Activated CD4-positive, alpha-beta T cell treated with anti-CD3 and anti-CD28 coated beads, Interleukin-2, amount 50 U/mL, for 1 hour (primary cell): ENCODE measurements at regions not wholly inside any gene's neighbourhood (a gene's known extent, or its start where the extent isn't known, plus 50 kb on each side); places are given as distances from the start of the nearest gene placed in this dataset.

ENCODE experiments used
- DNase-seq: peaks from one replicate; pipeline ENCODE4 v3.0.0-alpha.2; 2020

DNA sequence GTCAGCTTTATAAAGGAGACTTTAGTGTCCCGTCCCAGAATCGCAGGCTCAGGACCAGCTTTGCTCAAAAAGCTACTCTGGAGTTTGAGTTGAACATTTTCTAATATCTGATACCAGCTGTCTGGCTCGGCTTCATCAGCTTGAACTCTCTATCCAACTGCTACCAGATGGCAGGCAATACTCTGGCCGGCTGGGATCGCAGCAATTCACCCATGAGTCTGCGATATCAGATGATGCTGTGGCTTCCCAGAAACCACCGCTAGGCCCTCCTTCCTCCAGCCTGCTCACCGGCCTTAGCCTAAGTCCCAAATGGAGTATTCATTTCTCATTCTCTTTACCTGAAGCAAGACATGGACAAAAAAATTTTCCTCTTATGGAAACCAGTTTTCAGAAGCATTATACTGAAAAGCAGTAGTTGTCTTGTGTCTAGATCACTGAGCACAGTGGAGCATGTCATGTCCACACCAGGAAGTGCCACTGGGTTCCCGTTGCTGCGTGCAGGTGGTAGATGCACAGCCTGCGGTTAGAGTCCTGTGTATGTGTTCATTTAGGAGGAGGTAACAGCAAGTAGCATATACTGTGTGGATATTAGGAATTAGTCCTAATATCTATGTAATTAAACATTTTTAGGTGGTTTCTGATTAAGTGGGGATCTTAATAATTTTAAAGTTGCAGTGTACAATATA lies 162.0 kb upstream of the SOX11 start:
- DNase-seq = no peak

DNA sequence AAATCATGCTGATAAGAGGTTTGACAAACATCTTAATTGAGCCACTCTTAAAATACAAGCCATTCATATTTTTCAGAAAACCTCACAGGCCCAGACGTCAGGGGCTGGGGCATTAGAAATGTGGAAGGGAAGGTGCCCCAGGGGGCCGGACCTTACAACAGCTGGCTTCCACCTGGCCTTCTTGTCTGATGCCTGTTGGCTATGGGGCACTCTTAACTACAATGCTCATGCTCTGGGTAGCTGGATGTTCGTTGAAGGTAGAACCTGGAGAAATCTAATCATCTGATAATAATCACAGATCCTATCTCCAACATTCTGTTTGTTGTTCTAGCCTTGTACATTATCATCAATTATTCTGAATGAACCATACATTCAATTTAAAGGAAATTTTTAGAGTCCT lies 156.9 kb upstream of the SOX11 start:
- no peak for DNase-seq

DNA sequence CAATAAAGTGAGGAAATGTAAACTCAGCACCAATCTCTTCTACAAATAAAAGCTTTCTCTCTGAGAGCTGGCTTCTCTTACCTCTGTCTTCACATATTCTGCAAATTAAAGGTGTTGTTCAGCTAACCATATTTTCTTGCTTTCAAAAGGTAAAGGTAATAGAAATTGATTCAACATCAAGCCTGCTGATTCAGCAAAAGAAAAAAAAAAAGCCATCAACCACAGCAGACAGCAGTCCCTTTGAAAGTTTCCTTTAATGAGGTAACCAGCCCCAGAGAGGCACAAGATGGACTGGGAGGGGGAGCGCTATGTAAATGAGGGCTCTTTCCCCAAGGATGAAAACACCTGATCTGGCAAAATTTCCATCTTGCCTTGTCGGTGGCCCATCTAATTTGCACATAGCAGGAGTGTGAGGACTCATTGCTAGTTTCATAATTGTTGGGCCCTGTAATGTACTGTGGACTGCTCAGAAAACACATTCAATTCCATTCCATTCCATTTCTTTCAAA lies 154.9 kb upstream of the SOX11 start:
- no peak for DNase-seq

DNA sequence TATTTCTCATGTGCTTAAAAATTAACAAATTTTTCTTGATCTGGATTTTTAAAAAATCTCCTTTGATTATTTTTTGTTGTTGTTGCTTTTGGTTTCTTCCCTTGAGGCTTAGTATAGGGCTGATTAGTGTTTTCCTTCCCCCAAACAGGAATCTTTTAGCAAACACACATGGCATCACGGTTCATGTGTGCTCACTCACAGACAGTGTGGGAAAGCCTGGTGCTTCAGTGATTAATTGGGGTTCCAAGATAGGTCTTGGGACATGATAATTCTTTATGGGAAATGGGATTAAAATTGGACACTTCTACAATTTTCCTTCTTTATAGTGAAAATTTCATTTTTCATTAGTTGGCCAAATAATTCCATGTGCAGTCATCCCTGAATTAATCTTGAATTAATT lies 153.9 kb upstream of the SOX11 start:
- DNase-seq = no peak

DNA sequence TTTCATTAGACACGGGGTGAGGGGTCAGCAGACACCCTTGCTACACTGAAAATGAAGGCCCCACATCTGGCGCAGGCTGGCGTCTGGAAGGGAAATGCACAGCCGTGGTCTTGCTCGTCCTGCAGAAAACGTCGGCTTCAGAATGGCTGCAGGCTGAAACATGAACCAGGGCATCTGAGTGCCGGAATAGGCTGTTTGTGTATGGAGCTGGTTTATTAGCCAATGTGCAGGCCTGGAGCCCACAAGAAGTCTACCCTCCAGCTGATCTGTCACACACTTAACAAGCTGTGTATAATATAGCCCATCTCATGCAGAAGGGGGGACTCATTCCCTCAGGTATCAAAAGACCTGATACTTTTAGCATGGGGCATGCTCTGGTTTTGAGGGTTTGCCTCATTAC lies 153.4 kb upstream of the SOX11 start:
- no peak for DNase-seq

DNA sequence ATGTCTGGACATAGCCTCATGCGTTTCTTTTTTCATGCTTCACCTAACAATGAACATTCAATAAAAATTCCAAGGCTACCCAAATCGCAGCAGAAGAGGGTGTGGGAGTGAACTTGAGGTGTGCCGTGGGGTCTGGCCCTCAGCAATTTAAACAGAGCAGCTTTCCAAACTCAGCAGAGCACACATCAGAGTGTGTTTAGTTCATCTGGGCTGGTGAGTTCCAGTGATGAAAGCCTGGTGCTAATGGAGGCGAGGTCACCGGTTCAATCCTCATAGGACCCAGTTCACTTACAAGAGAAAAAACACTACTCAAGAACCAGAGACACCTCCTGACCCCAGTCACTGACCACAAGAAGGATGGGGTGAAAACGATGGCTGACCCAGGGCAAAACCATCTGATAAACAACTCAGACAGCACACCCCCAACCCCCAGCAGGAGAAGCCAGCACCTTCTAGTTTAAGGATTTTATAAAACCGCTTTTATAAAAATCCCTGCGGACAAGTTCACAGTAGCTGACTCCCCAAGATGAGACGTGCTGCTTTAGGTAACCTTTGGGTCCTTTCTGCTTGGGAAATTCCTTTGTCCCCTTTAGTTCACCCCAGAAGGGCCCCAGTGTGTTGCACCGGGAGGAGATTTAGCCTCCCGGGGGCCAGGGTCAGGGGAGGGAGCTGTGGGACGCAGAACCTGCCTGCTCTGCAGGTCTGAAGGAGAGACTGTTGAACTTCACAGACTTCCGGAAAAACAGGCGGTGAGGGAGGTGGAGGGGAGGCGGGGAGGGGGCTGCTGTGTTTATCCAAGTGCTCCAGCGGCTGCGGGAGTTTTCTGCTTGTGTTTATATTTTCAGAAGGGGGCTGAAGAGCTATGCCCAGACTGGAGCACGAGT lies 152.7 kb upstream of the SOX11 start:
- DNase-seq = no peak

DNA sequence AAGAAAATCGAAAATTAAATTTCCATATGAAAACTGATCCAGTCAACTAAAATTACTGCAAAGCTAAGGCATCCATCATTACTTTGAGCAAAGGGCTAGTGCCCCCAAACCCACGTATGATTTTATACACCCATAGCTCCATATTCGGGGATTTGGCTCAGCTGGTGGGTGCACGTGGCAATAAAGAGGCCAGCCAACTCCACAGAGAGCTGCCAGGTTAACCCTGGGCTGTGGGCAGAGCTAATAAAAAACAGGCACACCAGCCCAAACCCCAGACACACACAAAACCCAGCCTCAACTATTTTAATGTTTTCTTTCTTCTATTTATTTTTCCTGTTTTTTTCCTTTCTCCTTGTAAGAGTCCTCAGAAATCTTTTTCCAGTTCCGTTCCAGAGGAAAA lies 151.3 kb upstream of the SOX11 start:
- DNase-seq = no peak

DNA sequence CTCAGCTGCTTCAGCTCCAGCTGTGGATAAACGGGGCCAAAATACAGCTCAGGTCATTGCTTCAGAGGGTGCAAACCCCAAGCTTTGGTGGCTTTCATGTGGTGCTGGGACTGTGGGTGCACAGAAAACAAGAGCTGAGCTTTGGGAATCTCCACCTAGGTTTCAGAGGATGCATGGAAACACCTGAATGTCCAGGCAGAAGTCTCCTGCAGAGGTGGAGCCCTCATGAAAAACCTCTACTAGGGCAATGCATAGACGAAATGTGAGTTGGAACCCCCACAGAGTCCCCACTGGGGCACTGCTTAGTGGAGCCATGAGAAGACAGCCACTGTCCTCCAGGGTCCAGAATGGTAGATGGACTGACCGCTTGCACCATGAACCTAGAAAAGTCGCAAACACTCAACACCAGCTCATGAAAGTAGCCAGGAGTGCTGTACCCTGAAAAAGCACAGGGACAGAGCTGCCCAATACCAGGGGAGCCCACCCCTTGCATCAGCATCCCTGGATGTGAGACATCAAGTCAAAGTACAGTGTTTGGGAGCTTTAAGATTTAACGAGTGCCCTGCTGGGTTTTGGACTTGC lies 147.9 kb upstream of the SOX11 start:
- no peak for DNase-seq

DNA sequence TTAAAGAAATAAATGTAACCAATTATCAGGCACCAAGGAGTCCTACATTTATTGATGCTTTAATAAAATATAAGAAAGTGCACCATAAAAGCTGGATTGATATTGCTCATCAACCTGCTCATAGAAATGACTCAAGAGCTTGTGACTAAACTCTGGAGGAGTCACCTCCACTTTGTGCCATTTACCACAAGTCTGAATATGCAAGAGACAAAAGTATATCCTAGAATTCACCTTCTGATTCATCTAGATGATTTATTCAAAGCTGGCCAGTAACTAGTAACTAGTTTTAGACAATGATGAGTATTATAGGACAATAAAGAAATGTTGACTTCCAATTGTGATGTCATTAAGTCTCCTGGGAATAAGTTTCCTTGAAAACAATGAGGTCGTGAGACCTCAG lies 146.0 kb upstream of the SOX11 start:
- no peak for DNase-seq

DNA sequence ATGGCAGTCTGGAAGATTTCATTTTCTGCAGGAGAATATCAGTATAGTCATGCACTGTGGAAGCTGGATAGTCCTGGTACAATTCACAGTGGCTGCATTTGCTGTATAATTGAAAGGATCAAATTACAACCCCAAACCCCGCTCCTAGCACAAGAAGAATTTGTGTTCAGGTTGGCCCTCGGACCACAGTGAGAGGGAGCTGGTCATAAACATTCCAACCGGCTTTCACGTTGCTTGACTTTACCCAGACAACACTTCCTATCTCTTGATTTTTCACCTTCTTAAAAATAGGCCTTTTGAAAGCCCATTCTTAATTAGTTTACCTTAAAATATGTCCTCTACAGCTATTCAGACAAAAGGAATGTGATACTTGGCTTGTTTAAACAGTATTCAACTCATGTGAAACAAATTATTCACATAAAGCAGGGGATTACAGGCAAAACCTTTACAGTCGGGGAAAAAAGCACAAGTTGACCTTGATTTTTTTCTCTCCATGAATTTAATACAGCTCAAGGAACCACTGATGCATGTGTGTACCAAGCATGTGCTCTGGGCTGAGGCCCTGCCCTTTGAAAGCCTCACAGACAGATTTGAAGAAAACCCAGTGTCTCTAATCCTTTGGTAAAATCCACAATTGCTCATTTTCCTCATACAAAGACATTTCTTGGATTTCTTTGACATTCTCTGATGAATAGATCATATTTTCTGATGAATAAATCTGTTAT lies 143.0 kb upstream of the SOX11 start:
- no peak for DNase-seq

DNA sequence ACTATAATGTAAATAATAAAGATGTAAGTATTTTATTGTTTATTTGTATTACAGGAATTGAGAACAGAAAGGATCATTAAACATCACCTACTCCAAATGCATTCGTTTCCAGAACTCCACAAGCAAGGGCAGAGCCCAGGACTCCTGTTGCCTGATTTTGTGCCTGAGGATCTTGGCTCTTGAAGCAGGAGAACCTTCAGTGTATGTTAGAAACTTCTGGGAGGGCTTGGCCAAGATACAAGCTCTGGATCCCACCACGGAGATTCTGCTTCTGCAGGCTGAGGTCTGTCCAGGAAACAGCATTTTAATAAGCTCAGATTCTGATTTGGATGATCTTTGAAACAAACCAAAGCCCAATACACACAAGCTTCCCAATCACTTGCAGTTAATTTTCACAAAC lies 142.4 kb upstream of the SOX11 start:
- DNase-seq = no peak

DNA sequence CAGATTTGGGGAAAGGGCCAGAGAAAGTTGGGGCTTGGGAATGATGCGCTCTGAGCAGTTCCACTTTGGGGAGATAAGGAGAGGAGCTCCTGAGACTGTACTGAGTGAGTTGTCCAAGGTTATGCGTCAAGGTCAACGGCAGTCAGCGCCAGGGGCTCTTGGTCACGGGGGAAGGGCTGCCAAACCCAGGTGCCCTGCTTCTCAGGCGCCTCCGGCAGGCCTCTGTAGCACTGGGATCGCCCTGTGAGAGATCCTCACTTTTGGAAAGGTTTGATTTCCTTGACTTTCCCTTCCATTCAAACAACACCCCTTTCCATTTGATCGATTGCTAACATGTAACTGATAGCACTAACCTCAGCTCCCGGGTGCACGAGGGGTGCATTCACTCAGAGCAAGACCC lies 136.5 kb upstream of the SOX11 start:
- no peak for DNase-seq

DNA sequence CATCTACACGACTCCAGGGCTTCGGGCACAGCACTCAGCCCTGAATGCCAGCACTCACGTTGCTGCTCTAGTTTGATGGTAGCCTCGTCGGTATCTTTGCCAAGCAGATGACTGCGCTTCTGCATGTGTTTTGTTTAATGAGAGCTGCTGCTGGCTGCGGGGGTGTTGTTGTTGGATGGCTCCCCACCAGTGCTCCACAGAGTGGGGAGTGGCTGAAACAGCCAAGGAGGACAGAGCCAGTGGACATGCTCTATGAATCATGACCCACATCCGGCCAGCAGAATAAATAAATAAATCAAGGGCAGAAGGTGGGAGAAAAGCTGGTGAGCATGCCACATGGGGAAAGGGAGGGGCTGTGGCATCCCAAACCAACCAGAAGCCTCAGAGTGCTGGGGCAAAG lies 131.2 kb upstream of the SOX11 start:
- no peak for DNase-seq

DNA sequence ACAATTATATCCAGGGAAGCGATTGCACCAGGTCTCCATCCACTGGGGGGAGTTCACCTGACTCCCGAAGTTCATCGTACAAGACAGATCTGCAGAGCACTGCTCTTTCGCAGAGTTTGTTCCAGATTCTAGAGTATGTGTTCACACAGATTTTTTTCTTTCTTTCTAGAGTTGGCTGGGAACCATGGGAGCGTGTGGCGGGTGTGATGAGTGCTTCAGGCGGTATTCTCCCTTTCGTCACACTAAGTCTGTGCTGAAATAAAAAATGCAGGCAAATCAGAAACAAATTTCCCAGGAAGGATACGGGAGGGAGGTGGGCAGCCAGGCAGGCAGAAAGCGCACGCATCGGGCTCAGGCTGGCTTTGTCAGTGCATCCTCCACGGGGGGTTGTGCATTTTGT lies 129.8 kb upstream of the SOX11 start:
- DNase-seq = no peak

DNA sequence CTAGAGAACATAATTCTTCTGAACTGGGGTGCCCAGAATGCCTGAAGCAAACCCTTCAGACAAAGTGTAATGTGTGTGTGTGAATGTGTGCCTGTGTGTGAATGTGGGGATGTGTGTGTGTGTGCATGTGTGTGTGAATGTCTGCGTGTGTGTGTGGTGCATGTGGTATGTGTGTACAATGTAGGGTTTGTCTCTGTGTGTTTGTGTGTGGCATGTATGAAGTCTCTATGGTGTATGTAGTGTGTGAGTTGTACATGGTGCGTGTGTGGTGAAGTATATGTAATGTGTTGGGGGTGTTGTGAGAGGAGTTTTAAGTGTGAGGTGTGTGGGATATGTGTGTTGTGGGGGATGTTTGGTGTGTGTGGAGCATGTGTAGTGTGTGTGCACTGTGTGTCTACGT lies 129.3 kb upstream of the SOX11 start:
- DNase-seq = no peak

DNA sequence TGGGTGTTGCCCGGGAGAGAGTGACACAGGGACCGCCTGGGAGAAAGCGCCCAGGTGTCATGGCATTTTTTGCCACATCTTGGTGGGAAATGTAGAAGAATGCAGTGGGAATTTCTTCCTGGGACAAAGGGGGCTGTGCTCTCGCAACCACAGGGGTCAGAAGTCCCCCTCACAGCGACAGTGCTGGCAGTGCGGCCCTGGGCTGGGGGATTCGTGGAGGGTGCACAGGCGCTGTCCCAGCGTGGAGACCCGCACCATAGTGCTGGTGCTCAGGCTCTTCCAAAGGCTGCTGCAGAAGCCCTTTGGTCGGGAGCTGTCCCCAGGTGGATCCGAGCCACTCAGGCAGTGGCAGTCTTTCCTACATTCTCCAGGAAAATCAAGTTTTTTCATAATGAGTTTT lies 128.8 kb upstream of the SOX11 start:
- no peak for DNase-seq

DNA sequence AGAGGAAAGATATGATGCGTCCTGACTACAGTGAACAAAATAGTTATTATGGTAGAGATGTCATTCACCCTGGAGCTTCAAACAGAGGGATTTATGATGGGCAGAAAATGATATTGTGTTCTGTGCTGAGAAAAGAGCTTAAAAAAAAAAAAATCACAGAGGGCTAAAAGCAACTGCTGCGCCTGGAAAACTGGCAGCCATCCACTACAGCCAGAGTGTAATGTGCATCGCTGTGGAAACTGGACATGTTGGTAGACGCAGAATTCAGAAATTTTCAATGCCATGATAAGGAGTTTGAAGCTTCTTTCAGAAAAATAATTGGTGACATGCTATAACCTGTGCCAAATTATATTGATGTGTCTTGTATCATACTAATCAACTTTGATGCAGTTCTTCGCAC lies 122.9 kb upstream of the SOX11 start:
- DNase-seq = no peak

DNA sequence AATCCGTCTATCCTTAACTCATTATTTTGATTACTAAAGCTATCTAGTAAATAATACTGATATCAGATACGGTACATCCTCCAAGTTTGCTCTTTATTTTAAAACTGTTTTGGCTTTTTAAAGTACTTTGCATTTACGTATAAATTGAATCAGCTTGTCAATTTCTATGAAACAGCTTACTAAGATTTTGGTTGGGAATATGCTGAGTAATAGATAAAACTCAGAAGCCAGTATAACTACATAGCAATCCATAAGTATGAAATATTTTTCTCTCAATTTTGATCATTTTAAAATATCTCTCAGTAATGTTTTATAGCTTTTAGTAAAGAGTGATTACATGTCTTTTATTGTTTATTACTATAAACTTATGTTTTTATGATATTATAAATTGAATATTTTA lies 116.2 kb upstream of the SOX11 start:
- no peak for DNase-seq

DNA sequence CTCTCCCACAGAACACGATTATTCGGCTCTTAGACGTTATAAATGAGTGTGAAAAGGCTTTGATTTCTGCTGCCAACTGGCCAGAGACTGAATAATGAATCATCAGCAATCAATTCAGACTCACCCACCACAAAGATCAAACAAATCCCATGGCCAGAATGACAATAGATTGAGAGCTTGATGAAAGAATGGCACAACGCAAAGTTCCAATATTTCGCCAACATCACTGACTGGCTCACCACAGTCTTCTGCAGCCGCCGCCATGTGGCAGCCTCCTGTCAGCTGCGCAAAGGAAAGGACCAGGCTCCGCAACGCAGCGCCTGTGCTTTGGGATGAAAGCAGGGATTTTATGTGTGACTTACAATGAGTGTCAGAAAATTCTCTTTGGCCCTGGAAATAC lies 104.4 kb upstream of the SOX11 start:
- no peak for DNase-seq

DNA sequence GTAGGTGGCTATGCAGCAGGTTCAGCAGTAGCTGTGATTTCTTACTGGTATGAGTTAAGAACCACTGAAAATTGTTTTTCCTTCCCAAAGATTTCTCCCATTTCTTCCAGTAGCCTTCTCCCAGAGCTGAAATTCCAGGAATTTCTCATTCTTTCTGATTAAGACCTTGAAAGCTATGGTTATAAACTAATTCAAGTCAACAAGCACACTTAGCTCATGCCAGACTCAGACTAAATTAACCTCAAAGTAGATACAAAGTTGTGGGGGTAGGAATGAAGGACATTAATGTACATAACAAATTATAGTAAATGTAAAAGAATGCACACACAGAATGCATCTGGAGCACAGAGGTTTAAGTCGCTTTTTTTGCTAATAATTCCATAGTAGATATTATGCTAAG lies 103.6 kb upstream of the SOX11 start:
- DNase-seq = no peak

DNA sequence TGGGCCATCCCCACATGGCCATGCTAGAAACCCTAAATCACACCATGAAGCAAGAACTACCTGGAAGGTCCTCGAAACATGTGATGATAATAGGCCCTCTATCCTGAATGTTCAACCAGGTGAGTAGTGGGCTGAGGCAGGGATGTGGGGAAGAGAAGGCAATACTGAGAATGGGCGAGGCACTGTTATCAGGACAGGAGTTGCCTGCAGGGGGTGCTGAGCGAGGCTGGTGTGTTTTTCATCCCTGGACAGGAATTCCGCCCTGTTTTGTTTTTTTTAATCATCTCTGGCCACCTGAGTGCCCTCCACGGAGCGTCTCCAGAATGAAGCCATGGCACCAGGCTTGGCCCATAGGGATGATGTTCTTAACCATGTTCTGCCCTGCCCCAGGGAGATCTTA lies 103.0 kb upstream of the SOX11 start:
- DNase-seq = no peak

DNA sequence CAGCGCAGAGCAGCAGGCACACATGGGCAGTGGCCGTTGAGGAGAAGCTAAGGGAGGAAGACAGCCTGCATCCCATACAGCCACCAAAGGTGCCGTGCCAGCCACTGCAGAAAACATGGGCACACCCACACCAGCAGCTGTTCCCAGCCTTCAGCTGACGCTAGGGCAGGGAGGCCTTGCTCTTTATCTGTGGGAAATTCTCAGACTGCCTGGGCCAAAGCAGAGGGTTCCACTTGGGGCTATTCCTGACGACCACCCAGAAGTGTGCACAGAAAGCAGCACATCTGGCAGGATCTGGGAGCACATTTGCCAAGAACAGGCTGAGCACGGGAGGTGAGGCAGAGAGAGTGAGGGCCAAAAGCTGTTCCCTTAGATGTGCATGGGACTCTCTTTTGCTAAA lies 101.3 kb upstream of the SOX11 start:
- DNase-seq = no peak

DNA sequence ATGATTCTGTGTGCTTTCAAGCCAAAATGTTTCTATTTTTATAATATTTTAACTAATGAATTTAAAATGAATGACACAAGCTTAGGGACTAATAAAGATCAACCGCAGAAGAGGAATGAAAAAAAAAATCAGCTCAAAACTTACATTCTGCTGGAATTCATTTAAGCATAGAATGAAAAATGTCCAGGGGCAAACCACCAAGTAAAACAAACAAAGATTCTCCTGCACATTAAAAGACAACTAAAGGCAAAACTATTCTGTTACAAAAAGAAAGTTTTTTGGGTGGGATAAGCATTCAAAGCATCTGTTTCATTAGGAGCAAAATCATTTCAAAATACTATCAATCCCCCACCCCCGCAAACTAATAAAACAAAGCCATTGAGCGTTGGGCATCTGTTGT lies 99.3 kb upstream of the SOX11 start:
- no peak for DNase-seq
